HL-60 (cell line): ENCODE measurements at regions not wholly inside any gene's neighbourhood (a gene's known extent, or its start where the extent isn't known, plus 50 kb on each side); places are given as distances from the start of the nearest gene placed in this dataset.
"Not testable (repeated sequence)": the region's sequence is repeated elsewhere in the genome, so short reads cannot be mapped to it uniquely, and the experiment has no call there.

Experiments used
- DNase-seq, 2 experiments: peaks; one replicate each; pipeline ENCODE4 v3.0.0-alpha.2; 2010 to 2020; ENCODE audit warnings: low read depth in 1 of 2, low spot score in 1 of 2
- H3K27ac ChIP-seq: fragments of 250-450 bp; sonication (Bioruptor Pico); replicated peaks from 2 replicates; pipeline ENCODE4 v1.5.1; 2020; ENCODE audit warnings: mild to moderate bottlenecking, moderate library complexity
- H3K27me3 ChIP-seq: fragments of 250-450 bp; sonication (Bioruptor Pico); 2 replicates; pipeline ENCODE4 v1.5.1; 2021; ENCODE audit warnings: mild to moderate bottlenecking, moderate library complexity; ENCODE audit not compliant: insufficient read depth, poor library complexity, severe bottlenecking
- H3K4me3 ChIP-seq: replicated peaks from 2 replicates; pipeline ENCODE4 v1.5.1; 2011; ENCODE audit warnings: mild to moderate bottlenecking, control low read depth, low read length; ENCODE audit not compliant: insufficient read depth
- CTCF ChIP-seq: IDR thresholded peaks from one replicate; pipeline ENCODE4 v1.5.1; 2011; ENCODE audit warnings: low read length, control low read depth, inconsistent platforms; ENCODE audit not compliant: insufficient read depth
- GABPA ChIP-seq: IDR thresholded peaks from 2 replicates; pipeline ENCODE4 v1.6.1; 2012; ENCODE audit warnings: low read depth
- POLR2AphosphoS5 ChIP-seq: IDR thresholded peaks from 2 replicates; pipeline ENCODE4 v1.6.1; 2012; ENCODE audit warnings: low read depth
- SPI1 ChIP-seq: IDR thresholded peaks from 2 replicates; pipeline ENCODE4 v1.6.1; 2012; ENCODE audit warnings: low read depth, mild to moderate bottlenecking, borderline replicate concordance
- TF ChIP-seq, protein P1 (sequence below): IDR thresholded peaks from 2 replicates; pipeline ENCODE4 v1.6.1; 2012; ENCODE audit warnings: low read depth; ENCODE audit not compliant: insufficient replicate concordance

GRCh38 chr2:183975676-183976075 lies 622.7 kb upstream of the ZNF804A start:
- not testable (repeated sequence) for H3K4me3 ChIP-seq, H3K27ac ChIP-seq, DNase-seq, H3K27me3 ChIP-seq

- Histone ChIP-seq H3K27ac (no peak overlapping the region), H3K27me3 (no peaks in the 10 kb centered on the region), H3K4me3 (no peak overlapping the region)
- TF ChIP-seq, protein P1, sequence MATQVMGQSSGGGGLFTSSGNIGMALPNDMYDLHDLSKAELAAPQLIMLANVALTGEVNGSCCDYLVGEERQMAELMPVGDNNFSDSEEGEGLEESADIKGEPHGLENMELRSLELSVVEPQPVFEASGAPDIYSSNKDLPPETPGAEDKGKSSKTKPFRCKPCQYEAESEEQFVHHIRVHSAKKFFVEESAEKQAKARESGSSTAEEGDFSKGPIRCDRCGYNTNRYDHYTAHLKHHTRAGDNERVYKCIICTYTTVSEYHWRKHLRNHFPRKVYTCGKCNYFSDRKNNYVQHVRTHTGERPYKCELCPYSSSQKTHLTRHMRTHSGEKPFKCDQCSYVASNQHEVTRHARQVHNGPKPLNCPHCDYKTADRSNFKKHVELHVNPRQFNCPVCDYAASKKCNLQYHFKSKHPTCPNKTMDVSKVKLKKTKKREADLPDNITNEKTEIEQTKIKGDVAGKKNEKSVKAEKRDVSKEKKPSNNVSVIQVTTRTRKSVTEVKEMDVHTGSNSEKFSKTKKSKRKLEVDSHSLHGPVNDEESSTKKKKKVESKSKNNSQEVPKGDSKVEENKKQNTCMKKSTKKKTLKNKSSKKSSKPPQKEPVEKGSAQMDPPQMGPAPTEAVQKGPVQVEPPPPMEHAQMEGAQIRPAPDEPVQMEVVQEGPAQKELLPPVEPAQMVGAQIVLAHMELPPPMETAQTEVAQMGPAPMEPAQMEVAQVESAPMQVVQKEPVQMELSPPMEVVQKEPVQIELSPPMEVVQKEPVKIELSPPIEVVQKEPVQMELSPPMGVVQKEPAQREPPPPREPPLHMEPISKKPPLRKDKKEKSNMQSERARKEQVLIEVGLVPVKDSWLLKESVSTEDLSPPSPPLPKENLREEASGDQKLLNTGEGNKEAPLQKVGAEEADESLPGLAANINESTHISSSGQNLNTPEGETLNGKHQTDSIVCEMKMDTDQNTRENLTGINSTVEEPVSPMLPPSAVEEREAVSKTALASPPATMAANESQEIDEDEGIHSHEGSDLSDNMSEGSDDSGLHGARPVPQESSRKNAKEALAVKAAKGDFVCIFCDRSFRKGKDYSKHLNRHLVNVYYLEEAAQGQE = no peak
- TF ChIP-seq POLR2AphosphoS5 (no peak), CTCF (no peak), GABPA (no peak), SPI1 (no peak)
- DNase-seq = no peak
Observed at GRCh38 chr2:183984871-183985270, 613.5 kb upstream of the ZNF804A start.

DNA sequence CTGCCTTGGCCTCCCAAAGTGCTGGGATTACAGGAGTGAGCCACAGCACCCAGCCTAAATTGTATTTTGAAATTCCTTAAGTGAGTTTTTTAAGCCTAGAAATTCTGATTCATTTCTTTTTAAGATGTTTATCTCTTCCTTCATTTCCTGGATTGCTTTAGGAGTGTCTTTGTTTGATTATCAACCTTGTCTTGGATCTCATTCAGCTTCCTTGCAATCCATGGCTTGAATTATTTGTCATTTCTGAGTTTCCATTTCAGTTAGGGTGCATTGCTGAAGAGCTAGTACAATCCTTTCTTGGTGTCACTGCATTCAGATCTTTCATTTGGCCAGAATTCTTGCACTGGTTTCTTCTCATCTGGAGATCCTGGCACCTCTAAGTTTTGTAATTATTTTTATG lies 606.4 kb upstream of the ZNF804A start:
- Histone ChIP-seq H3K27me3 (no peaks in the 10 kb centered on the region), H3K4me3 (no peak overlapping the region), H3K27ac (no peak overlapping the region)
- no peak for DNase-seq
- TF ChIP-seq SPI1 = no peak
- TF ChIP-seq POLR2AphosphoS5 = no peak
- TF ChIP-seq, protein P1 = no peak
- no peak for TF ChIP-seq CTCF
- no peak for TF ChIP-seq GABPA

DNA sequence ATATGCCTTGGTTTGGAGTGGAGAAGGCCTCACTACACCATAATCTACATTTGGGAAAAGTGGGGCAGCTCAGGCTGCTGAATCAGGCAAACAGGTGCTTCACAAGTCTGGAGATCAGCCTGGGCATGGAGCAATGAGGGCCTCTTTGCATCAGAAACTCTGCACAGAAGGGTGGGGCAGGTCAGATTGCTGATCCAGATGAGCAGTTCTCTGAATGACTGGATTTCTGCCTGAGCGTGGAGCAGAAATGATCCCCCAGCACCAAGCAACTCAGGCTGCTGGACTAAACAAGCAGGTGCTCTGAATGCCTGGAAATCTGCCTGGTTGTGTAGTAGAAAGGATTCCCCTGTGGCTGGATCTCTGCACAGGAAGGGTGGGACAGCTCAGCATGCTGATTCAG lies 605.3 kb upstream of the ZNF804A start:
- no peak for TF ChIP-seq CTCF
- TF ChIP-seq SPI1 = no peak
- no peak for TF ChIP-seq POLR2AphosphoS5
- no peak for TF ChIP-seq GABPA
- TF ChIP-seq, protein P1 = no peak
- DNase-seq = no peak
- H3K27ac ChIP-seq = no peak overlapping the region
- no peaks in the 10 kb centered on the region for H3K27me3 ChIP-seq
- no peak overlapping the region for H3K4me3 ChIP-seq
